HG02885 (cell line): ENCODE measurements at regions not wholly inside any gene's neighbourhood (a gene's known extent, or its start where the extent isn't known, plus 50 kb on each side); places are given as distances from the start of the nearest gene placed in this dataset.

Source experiments
- ATAC-seq: cut with Tn5 transposase; IDR thresholded peaks from one replicate; pipeline ENCODE4 v1.9.1; 2021; ENCODE audit warnings: mild to moderate bottlenecking; ENCODE audit not compliant: unreplicated experiment, poor library complexity

DNA sequence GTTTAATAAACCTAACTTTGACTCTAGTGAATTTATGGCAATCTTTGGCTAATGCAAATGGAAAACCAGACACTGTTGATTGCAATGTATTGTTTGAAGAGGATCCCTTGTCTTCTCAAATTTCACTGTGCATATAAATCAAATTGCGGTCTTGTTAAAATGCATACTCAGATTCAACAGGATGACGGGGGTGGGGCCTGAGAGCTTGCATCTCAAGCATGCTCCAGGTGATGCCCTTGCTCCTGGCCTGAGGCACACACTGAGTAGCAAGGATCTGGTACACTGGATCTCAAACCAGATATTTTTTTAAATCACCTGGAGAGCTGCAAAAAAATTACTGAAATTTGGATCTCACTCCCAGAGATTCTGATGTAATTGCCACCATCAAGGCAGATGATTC is 463.7 kb downstream of the DNAH5 start:
- no peak for ATAC-seq

DNA sequence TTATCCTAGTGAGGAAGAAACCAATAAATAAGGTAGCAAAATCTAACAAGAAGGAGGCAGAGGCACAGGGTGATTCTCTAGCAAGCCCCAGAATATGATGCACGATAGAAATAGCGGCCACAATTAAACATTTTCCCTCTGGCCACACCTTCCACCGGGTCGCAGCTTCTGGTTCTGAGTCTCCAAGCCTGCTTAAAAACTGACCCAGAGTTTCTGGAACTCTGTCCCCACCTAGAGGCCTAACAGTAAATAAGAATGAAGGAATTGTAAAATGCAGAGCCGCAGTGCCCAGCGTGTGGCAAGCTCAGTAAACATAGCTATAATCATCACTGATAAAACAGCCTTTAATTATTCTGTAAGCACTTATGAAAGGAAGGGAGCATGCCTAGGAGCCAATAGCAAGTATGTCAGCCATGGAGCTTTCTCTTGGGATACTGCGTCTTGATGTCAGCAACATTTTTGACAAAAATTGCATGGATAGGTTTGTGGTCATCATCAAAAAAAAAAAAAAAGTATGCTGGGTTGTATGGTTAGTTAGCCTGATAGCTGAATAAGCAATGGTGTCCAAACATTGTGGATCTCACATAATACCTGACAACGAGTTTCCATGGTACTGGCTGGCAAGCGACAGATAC is 465.5 kb downstream of the DNAH5 start:
- ATAC-seq: no peak

DNA sequence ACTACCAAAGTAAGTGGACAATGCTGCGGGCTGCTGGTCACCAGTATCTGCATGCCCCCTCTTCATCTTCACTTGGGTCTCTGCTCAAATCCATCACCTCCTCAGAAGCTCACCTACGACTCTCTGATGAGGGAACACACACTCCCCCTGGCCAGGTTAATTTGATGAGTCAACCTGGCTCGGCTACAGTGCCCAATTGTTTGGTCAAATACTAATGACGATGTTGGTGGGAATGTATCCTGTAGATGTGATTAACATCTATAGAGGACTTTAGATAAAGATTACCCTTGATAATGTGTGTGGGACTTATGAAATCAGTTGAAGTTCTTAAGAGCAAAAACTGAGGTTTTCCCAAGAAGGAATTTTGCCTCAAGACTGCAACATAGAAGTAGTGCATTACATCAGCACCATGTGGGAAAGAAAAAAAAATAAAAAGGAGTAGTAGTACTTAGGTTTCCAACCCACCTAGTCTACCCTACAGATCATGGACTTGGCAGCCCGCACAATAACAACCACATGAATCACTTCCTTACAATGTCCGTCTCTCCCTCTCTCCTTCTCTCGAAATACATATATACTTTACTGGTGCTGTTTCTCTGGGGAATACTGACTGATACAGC is 467.3 kb downstream of the DNAH5 start:
- ATAC-seq: no peak

DNA sequence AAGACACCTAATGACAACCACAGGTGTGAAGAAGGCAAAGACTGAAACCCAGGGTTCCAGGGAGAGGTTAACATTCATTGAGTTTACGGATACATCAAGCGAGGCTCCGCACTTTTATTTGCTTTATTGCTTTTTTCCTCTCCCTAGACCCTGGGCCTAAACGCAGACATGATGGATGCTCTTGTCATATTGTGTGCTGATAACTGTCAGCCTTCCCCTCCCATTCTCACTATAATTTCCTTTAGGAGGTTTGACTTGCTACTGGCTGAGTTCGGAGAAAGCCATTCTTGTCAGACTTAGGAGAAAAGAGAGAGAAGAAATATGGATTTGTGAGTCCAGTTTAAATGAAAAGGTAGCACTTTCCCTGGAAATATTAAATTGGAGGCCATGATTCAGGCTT is 471.6 kb downstream of the DNAH5 start:
- no peak for ATAC-seq

DNA sequence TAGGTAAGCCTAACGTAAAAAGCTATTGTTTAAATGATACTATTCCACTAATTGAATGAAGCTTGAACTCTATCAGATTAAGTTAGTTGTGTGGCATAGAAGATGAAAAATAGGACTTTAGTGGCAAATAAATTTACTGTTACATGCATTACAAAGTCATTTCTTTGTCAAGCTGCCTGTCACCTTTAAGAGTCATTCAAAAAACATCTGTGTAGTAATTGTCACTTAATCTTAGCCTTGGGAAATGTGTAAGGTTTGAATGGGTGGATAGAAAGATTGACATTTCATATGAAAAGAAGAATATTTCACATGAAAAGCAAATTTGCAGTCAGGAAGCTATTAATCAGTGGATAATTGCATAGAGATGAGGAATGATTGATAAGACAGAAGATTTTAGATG is 473.5 kb downstream of the DNAH5 start:
- no peak for ATAC-seq

DNA sequence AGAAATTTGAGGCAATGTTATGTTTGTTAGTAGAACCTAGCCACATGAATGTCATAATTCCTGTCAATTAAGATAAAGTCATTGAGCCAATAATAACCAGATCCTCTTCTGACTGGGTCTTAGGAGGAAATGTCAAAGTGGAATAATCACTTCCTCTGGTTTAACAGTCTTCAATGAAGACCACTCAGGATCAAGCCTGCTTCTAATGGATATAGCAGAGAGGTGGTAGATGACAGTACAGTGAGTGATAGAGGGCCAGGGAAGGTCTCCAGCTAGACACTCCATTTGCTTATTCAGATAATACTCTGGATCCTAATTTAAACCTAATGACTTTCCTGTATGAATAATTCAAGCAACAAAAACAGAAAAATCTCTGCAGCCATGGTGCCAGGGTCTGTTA is 474.2 kb downstream of the DNAH5 start:
- no peak for ATAC-seq

DNA sequence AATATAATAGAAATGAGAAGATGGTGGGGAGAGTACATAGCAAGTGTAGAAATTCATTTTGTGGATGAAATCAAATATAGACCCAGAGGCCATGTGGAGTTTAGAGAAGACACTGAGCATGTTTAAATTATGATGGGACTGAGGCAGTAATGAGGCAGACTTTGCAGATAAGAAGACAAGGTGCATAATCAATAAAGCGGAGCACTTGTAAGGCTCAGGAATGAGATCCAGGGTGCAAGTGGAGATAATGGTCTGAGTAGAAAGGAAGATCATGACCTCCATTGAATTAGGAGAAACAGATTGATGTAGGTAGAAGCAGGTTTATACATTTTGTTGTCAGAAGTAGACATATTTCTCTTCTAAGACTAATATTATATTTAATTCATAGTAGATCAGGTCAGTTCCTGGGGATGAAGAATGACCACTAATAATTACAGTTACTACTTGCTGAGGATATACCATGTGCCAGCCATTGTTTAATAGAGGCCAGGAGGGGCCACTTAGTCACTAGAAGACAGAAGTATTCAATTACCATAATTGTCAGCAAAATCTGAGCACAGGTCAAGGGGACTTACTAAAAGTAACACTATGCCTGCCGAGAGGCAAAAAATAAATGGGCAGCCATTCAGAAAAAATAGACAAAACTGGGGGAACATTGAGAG is 479.8 kb downstream of the DNAH5 start:
- ATAC-seq: no peak

DNA sequence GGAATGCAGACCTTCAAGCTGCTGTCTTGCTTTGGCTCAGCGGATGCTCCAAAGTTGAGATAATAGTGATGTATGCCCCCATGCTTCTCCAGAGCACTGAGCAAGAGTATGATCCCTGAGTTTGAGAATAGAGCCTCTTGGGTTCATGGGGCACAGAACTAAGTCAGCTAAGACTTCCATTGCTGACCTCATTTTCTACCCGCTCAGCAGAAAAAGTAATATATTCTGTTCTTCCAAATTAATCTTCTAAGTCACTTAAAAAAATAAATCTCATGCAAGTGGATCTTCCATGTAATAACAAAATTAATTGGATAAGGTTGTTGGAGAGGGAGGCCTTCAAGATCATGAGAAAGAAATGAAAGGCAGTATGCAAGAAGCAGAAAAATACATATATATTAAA is 483.9 kb downstream of the DNAH5 start:
- ATAC-seq: no peak

DNA sequence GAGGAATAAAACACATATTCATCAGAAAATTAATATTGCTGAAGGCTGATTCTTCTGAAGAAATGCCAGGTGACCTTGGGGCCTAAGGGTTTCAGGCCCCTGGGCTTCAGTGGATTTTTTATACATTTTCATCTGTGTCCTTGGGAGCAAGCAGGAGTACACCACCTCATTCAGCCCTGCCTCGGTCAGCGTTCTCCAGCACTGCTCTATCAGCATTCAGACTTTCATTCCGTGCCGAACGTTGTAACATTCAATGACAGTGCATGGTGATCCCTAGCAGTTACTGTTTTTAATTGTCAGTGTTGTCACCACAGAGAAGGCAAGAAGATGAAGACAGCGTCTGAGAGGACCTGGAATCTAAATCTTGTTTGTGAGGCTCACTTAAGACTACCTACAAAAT is 490.4 kb downstream of the DNAH5 start:
- no peak for ATAC-seq

DNA sequence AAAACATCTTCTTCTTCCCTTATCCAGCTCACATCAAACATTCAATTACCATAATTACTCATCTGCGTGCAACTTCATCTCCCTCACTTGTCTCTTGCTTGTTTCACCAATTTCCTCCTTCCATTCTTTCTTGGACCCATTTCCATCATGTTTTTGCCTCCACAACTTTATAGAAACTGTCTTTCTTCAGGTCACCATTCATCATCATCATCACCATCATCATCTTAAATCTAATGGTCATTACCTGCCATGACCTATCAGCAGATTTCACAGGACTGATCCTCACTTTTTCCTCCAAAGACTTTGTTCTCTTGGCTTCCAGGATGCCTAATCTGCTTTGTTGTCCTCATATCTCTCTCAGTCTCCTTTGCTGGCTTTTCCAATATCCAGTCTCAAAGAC is 495.6 kb downstream of the DNAH5 start:
- no peak for ATAC-seq

DNA sequence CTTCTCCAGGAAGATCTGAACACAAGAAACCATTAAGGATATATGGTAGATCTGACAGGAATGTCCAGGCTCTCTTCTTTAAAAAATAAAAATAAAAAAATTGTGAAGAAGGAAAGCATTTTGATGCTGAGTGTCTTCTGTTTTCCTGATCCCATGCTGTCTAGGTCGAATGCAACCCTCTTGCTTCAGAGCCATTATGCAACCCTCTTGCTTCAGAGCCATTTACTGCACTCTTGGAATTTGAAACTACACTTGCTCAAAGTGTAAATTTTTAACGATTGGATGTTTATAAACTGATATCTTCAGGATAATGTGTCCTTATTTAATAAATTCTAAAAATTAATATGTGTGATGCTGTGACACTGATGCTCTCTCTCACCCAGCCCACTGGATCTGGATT is 505.1 kb downstream of the DNAH5 start:
- ATAC-seq: no peak

DNA sequence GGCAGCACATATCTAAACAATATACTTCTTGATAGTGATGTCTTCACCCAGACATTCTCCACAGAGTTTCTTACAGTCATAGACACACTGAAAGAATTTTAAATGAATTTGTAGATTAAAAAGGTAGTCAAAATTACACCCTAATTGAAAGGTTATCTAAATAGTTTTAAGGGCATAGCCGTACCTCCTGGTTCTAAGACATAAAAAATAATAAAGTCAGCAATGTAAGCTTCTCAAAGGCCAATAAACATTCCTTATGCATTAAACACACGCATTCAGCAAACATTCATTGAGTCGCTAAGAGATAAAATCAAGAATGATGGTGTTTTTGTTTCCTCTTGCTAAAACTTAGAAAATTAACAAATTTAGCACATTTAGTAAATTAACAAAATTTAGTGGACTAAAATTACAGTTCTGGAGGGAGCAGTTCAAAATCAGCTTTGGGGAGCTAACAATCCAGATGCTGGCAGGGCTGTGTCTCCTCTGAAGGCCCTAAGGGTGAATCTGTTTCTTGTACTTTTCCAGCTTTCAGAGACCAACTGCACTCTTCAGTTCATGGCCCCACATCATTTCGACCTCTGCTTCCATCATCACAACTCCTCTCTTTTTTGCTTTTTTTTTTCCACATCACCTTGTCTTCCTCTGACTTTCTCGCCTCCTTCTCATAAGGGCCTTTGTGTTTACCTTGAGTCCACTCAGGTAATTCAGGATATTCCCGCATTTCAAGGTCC is 516.5 kb downstream of the DNAH5 start:
- ATAC-seq: no peak

DNA sequence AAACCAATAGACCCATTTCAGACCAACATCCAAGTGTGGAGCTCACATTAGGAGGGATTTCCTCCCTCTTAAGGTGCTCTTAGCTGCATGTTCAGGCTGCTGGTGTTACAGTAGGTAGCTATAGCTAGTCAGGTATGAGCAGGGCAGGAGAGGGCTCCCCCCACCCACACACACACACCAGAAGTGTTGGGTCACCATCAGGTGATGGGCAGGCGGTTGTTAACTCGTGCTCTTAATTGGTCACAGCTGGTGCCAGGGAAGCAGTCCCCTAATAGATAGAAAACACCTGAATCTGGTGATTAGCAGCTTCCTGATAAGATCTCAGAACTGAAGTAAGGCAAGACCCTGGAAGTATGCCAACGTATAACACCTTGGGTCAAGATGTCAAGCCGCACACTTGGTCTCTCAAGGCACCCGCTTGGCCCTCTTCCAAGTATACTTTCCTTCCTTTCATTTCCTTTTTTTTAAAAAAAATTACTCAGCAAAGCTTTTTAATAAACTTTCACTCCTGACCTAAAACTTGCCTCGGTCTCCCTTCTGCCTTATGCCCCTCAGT is 532.4 kb downstream of the DNAH5 start:
- no peak for ATAC-seq

DNA sequence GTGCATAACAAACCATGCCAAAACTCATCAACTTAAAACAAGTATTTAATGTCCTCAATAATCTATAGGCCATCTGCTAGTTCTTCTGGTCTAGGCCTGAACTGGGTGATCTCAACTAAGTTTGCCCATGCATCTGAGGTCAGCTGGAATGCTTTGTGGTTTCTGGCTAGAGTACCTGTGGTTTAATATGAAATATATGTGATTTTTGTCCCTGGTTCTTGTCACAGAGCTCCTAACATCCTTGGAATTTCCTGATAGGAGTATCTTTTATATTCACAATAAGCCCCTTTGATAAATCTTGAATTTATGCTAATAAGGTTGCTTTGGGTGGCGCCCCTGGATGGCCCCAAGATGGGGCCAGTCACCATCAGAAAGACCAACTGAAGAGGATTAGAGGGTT is 535.9 kb downstream of the DNAH5 start:
- ATAC-seq: no peak

DNA sequence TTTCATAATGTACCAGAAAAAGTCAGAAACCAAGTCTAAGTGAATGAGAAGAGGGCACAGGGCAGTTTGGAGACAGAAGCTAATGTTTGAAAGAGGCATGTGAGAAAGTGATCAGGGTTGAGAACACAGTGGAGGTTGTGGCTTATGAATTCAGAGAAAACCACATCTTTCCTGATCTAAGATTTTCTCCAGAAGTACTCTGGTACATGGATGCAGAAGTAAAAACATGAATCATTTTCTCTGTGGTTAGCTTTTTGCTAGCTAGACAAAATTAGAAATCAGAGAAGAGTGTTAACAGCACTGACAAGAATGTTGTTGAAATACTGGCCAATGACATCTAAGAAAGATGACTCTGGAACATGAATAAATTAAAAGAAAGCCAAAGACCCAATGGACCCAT is 541.1 kb downstream of the DNAH5 start:
- ATAC-seq: no peak

DNA sequence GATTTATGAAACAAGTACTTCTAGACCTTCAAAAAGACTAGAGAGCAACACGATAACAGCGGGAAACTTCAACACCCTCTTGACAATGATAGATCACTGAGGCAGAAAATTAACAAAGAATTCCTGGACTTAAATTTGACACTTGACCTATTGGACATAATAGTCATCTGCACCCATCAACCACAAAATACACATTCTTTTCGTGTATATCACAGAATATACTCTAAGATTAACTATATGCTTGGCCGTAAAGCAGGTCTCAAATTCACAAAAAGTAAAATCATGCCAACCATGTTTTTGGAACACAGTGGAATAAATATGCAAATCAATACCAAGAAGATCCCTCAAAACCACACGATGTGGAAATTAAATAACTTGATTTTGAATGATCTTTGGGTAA is 559.4 kb downstream of the DNAH5 start:
- ATAC-seq: no peak

DNA sequence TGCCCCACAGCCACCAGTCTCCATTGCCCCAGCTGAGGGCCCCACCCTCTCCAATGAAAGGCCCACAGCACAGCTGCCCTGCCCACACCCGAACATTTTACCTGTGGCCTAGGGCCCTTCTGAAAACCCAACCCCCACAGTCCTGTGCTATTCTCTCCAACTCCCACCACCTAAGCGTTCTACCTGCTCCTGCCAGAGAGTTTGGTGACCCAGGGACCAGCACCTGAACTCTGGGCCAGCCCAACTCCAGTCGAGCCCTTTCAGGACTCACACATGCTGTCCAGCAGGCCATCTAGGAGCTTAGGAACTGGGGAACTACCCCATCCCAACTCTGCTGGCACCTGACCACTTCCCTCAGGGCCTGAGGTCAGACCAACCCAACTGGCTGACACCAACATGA is 562.3 kb downstream of the DNAH5 start:
- ATAC-seq: no peak

DNA sequence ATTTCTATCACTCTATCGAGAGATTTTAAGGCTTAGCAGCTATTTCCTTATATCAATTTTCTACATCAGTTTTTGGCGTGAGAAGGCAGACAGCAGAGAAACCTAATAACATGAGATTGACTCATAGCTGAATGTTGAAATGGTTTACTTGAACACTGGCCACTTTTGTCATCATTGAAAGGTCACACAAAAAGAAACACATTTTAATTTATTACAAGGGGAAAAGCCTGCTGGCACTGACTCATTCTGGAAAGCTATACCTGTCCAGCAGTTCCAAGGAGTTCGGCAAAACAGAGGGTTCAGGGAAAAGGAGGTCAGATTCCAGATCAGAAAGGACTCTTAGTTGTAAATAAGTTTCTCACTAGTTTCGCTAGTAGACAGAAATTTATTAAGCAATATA is 566.4 kb downstream of the DNAH5 start:
- ATAC-seq: no peak

DNA sequence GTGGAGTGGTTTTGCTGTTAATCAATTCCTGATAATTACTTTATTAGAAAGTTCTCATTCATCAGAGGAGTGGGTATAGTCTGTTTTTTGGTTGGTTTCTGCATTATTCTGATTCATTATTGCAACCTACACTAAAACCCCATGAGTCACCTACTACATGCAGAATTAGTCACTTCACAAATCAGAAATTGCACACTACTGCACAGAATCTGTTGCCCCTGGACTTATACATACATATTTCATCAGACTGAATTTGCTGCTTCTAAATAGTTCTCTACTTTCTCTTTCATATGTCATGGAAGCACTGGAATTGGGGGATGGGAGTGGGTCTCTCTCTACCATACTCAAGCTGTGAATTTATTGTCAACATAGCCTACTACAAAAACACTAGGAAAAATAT is 585.1 kb downstream of the DNAH5 start:
- ATAC-seq: no peak

DNA sequence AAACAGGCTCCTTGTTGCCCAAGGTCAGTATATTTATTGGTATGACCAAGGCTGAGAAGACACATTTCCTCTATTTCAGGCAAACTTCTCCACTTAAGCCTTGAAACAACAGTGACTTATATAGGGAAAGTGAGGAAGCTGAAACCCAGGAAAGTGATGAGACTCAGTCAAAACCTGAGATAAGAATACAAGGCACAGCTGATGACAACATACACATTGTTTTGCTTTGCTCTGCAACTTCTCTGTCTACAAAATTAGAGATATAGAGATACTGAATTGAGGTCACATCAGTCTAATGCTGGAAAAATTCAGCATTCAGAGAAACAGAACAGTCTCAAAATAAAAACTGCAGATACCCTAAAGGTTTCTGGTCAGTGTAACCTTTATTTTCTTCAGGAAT is 586.1 kb downstream of the DNAH5 start:
- ATAC-seq: no peak

DNA sequence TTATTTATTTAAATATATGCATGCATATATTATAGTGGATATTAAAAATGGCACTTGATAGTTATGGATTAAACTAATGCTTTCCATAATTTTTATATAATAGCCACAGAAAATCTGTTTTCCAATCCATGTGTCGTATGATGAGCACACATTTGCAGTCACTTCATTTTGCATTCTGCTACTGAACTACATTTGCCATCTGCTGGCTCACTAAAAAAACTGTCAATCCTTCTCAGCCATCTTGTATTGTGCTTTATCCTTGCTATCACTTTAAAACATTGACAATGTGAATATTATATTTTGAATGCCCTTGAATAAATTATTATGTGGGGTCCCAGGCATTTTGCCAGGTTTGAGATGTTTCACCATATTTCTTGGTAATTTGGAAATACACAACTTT is 586.6 kb downstream of the DNAH5 start:
- no peak for ATAC-seq
